K562 (cell line): ENCODE measurements at regions not wholly inside any gene's neighbourhood (a gene's known extent, or its start where the extent isn't known, plus 50 kb on each side); places are given as distances from the start of the nearest gene placed in this dataset.

Source experiments
- ATAC-seq: fragments of 200-7000 bp; cut with Tn5 transposase; 3 replicates; pipeline ENCODE4 v1.9.1; 2020; ENCODE audit warnings: moderate library complexity
- BruUV-seq: library from RNA; stranded (reverse); fragments of 400-500 nt; replicated peaks from 2 replicates; lab custom pipeline; 2021; lab: Mats Ljungman, UMichigan
- CTCF ChIA-PET: fragments of 300-600 bp; formaldehyde crosslinking; extraction: SDS; loops from one replicate; lab custom pipeline; 2021; ENCODE audit warnings: low intra/inter-chr PET ratio; lab: Yijun Ruan, JAX
- POLR2A ChIA-PET: fragments of 300-600, 350-650 bp; sonication (Branson Sonifier 250); formaldehyde crosslinking; extraction: SDS; loops from one replicate; lab custom pipeline; 2021; ENCODE audit warnings: antibody characterized with exemption, inconsistent platforms; lab: Yijun Ruan, JAX
- DNase-seq, 4 experiments: peaks; one replicate each; pipeline versions ENCODE4 v3.0.0 to v3.0.0-alpha.2; 2011 to 2018; ENCODE audit warnings: low spot score in 3 of 4, mixed read lengths in 3 of 4; ENCODE audit errors: extremely low read depth in 1 of 4
- FAIRE-seq: peaks from 2 replicates; lab custom pipeline; 2011; peaks lifted over from hg19 to GRCh38; lab: Jason Lieb, UNC
- H2AFZ ChIP-seq: 2 replicates; pipeline ENCODE4 v1.6.0; 2011; ENCODE audit warnings: low read depth, low read length, control low read depth, inconsistent platforms
- H3K27ac ChIP-seq: fragments of 200-600 bp; 3 replicates; pipeline ENCODE4 v1.8.0; 2011; ENCODE audit warnings: low read depth, mild to moderate bottlenecking, control low read depth, inconsistent platforms, low read length, moderate library complexity, mixed read lengths; ENCODE audit errors: extremely low read depth
- H3K27me3 ChIP-seq, 2 experiments: fragments of 300-600 bp in 1 of 2; 2 replicates in 1 of 2; 3 replicates in 1 of 2; pipeline versions ENCODE4 v1.6.0 to v1.8.0; 2011; ENCODE audit warnings: inconsistent platforms in 2 of 2, low read length in 2 of 2, mild to moderate bottlenecking in 1 of 2, mixed read lengths in 1 of 2, moderate library complexity in 1 of 2; ENCODE audit not compliant: control insufficient read depth in 2 of 2, insufficient read depth in 2 of 2
- H3K36me3 ChIP-seq: fragments of 300-600 bp; 3 replicates; pipeline ENCODE4 v1.8.0; 2011; ENCODE audit warnings: mild to moderate bottlenecking, low read length, inconsistent platforms; ENCODE audit not compliant: control insufficient read depth, insufficient read depth
- H3K4me1 ChIP-seq, 2 experiments: fragments of 200-600 bp in 1 of 2; replicated peaks in 1 of 2; 2 replicates in 1 of 2; 3 replicates in 1 of 2; pipeline versions ENCODE4 v1.5.1 to v1.8.0; 2011; ENCODE audit warnings: inconsistent platforms in 2 of 2, low read length in 2 of 2, mild to moderate bottlenecking in 1 of 2, mixed read lengths in 1 of 2, moderate library complexity in 1 of 2; ENCODE audit not compliant: control insufficient read depth in 2 of 2, insufficient read depth in 2 of 2
- H3K4me2 ChIP-seq: 2 replicates; pipeline ENCODE4 v1.6.1; 2011; ENCODE audit warnings: low read length, control low read depth, inconsistent platforms, mixed read lengths; ENCODE audit not compliant: insufficient read depth
- H3K4me3 ChIP-seq: fragments of 200-600 bp; sonication (generic), shearing (Covaris generic); 2 replicates; pipeline ENCODE4 v1.5.1; 2016; ENCODE audit warnings: control low read depth, inconsistent platforms
- H3K79me2 ChIP-seq: fragments of 200-600 bp; 3 replicates; pipeline ENCODE4 v1.8.0; 2011; ENCODE audit warnings: low read length, inconsistent platforms; ENCODE audit not compliant: control insufficient read depth, insufficient read depth
- H3K9ac ChIP-seq, 2 experiments: 2 replicates each; pipeline versions ENCODE4 v1.6.0 to v1.6.1; 2011; ENCODE audit warnings: low read depth in 2 of 2, low read length in 2 of 2, control low read depth in 1 of 2, inconsistent platforms in 1 of 2, mild to moderate bottlenecking in 1 of 2, mixed read lengths in 1 of 2; ENCODE audit not compliant: insufficient read depth in 1 of 2
- H3K9me1 ChIP-seq: one replicate; pipeline ENCODE4 v1.6.0; 2011; ENCODE audit warnings: inconsistent platforms, mild to moderate bottlenecking, low read length, moderate library complexity; ENCODE audit not compliant: control insufficient read depth, insufficient read depth
- H3K9me3 ChIP-seq: replicated peaks from 2 replicates; pipeline ENCODE4 v1.5.1; 2011; ENCODE audit warnings: low read depth, low read length, inconsistent platforms; ENCODE audit not compliant: control insufficient read depth, insufficient read depth
- H4K20me1 ChIP-seq: replicated peaks from 2 replicates; pipeline ENCODE4 v1.6.1; 2011; ENCODE audit warnings: low read length, inconsistent platforms, mixed read lengths; ENCODE audit not compliant: control insufficient read depth, insufficient read depth
- ASH1L ChIP-seq: fragments of 450-650 bp; IDR thresholded peaks from 2 replicates; pipeline ENCODE4 v1.6.1; 2018; ENCODE audit warnings: borderline replicate concordance, mild to moderate bottlenecking, low read depth; ENCODE audit not compliant: partially characterized antibody
- CHD1 ChIP-seq: fragments of 200-600 bp; sonication (generic); IDR thresholded peaks from one replicate; pipeline ENCODE4 v1.6.1; 2012; ENCODE audit warnings: mild to moderate bottlenecking, moderate library complexity, low read length, inconsistent platforms
- MAZ ChIP-seq, 2 experiments: fragments of 450-650 bp in 1 of 2; sonication (generic) in 1 of 2; formaldehyde crosslinking; IDR thresholded peaks in 1 of 2; conservative IDR thresholded peaks in 1 of 2; 2 replicates each; pipeline versions ENCODE4 v1.4.0 to v1.5.0; 2020; ENCODE audit warnings: mild to moderate bottlenecking in 1 of 2, missing genetic modification reagents in 1 of 2
- MYC ChIP-seq, 2 experiments: fragments of 250-450 bp in 1 of 2; sonication (Bioruptor Pico) in 1 of 2; IDR thresholded peaks; 2 replicates each; pipeline versions ENCODE4 v1.5.1 to v1.6.1; 2012 to 2021; ENCODE audit warnings: low read depth in 2 of 2, borderline replicate concordance in 1 of 2, improper control_type of control experiment in 1 of 2, low read length in 1 of 2, mild to moderate bottlenecking in 1 of 2, moderate library complexity in 1 of 2
- PHF20 ChIP-seq: fragments of 450-650 bp; IDR thresholded peaks from 2 replicates; pipeline ENCODE4 v1.6.1; 2018; ENCODE audit not compliant: partially characterized antibody
- SMARCC2 ChIP-seq: fragments of 450-650 bp; IDR thresholded peaks from 2 replicates; pipeline ENCODE4 v1.6.1; 2017; ENCODE audit warnings: antibody characterized with exemption, moderate library complexity, mild to moderate bottlenecking, low read depth
- STAT5B ChIP-seq: fragments of 250-450 bp; sonication (Bioruptor Pico); IDR thresholded peaks from 2 replicates; pipeline ENCODE4 v1.8.0; 2021; ENCODE audit warnings: mild to moderate bottlenecking, inconsistent platforms
- WGBS: fragments of 100-300 bp; shearing (Covaris generic); methylation state at CpG from one replicate; pipeline ENCODE4 v1.1.6; 2016; ENCODE audit warnings: low coverage, mixed read lengths; ENCODE audit not compliant: insufficient coverage; ENCODE audit errors: missing lambda C conversion rate; 5-methylcytosine and 5-hydroxymethylcytosine counted together
- in situ Hi-C: fragments of 300-500 bp; cut with MboI; formaldehyde crosslinking; loops from 4 replicates; pipeline ENCODE4 v1.15.0; 2018; ENCODE audit warnings: inconsistent platforms, mixed read lengths
- intact Hi-C: fragments of 100-400 bp; cut with micrococcal nuclease; formaldehyde crosslinking; loops from 2 replicates; pipeline ENCODE4 v1.14.2; 2022
- TF ChIP-seq, protein P1 (sequence below), 2 experiments: fragments of 250-450 bp in 1 of 2; fragments of 450-650 bp in 1 of 2; sonication (Bioruptor Pico) in 1 of 2; IDR thresholded peaks; 2 replicates each; pipeline versions ENCODE4 v1.6.1 to v1.8.0; 2016 to 2021; ENCODE audit warnings: mild to moderate bottlenecking in 2 of 2, moderate library complexity in 2 of 2, missing compliant biosample characterization in 1 of 2, missing genetic modification characterization in 1 of 2
- TF ChIP-seq, protein P2 (sequence below): sonication (generic); formaldehyde crosslinking; IDR thresholded peaks from 2 replicates; pipeline ENCODE4 v1.8.0; 2023; ENCODE audit warnings: mild to moderate bottlenecking, missing genetic modification reagents
- TF ChIP-seq, protein P3 (sequence below), 2 experiments: fragments of 450-650 bp; IDR thresholded peaks; 2 replicates each; pipeline ENCODE4 v1.6.1; 2016
- TF ChIP-seq, protein P4 (sequence below): sonication (generic); formaldehyde crosslinking; IDR thresholded peaks from 2 replicates; pipeline ENCODE4 v1.8.1; 2023; ENCODE audit warnings: mild to moderate bottlenecking, missing genetic modification reagents

DNA sequence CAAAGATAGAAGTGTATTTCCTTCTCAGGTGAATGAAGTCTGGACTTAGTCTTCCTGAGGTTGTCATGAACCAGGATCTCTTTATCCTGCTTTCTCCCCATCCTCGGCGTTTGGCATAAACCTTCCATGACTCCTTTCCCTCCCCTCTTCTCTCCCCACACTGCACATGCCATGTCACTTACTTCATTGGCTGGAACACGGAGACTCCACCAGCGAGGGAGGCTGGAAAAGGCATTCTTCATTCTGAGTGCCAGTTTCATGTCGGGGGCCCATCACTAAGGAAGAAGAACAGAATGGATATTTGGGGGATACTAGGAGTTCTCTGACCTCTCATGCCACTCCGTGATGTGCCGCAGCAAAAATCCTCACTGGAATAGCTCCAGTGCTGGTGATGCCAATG, 105.6 kb downstream of the VCPKMT start:
- intact Hi-C loops (no loop called here), in situ Hi-C loops (no loop called here)
- no peak overlapping the region for H2AFZ ChIP-seq
- WGBS: 54% methylated on average over 4 of the region's 7 CpGs
- H4K20me1 ChIP-seq: no peaks in the 10 kb centered on the region
- H3K27me3 ChIP-seq: no peaks in the 10 kb centered on the region
- no peaks in the 10 kb centered on the region for H3K79me2 ChIP-seq
- ATAC-seq: no peak
- no peak overlapping the region for H3K9ac ChIP-seq
- no peak for DNase-seq
- ChIA-PET CTCF (no interaction called here), POLR2A (no interaction called here)
- H3K9me1 ChIP-seq: no peaks in the 10 kb centered on the region
- FAIRE-seq: no peak
- H3K27ac ChIP-seq: no peak overlapping the region
- H3K4me1 ChIP-seq: peaks cover 2 to 7% of the 10 kb centered on the region in 2 experiments; a peak in 3 of 5 replicates
- H3K4me2 ChIP-seq: no peak overlapping the region
- H3K4me3 ChIP-seq: no peak overlapping the region
- no peaks in the 10 kb centered on the region for H3K9me3 ChIP-seq
- no peaks in the 10 kb centered on the region for H3K36me3 ChIP-seq
- TF ChIP-seq, protein P1, sequence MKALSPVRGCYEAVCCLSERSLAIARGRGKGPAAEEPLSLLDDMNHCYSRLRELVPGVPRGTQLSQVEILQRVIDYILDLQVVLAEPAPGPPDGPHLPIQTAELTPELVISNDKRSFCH (CRISPR knock-in tag; IDR thresholded peaks at IDR 0.05): no peak
- TF ChIP-seq, protein P1 (tag; IDR thresholded peaks at IDR 0.05): no peak
- TF ChIP-seq SMARCC2 (no peak), MAZ (CRISPR knock-in tag; conservative IDR thresholded peaks at IDR 0.05 in 1 of 2, IDR thresholded peaks at IDR 0.05 in 1 of 2) (no peak), ASH1L (no peak), PHF20 (no peak), CHD1 (no peak), MYC (IDR thresholded peaks at IDR 0.05; ENCODE audit: low read depth, low read length) (no peak), MYC (CRISPR knock-in tag; IDR thresholded peaks at IDR 0.05; ENCODE audit: borderline replicate concordance, low read depth) (no peak), STAT5B (no peak)
- TF ChIP-seq, protein P2, sequence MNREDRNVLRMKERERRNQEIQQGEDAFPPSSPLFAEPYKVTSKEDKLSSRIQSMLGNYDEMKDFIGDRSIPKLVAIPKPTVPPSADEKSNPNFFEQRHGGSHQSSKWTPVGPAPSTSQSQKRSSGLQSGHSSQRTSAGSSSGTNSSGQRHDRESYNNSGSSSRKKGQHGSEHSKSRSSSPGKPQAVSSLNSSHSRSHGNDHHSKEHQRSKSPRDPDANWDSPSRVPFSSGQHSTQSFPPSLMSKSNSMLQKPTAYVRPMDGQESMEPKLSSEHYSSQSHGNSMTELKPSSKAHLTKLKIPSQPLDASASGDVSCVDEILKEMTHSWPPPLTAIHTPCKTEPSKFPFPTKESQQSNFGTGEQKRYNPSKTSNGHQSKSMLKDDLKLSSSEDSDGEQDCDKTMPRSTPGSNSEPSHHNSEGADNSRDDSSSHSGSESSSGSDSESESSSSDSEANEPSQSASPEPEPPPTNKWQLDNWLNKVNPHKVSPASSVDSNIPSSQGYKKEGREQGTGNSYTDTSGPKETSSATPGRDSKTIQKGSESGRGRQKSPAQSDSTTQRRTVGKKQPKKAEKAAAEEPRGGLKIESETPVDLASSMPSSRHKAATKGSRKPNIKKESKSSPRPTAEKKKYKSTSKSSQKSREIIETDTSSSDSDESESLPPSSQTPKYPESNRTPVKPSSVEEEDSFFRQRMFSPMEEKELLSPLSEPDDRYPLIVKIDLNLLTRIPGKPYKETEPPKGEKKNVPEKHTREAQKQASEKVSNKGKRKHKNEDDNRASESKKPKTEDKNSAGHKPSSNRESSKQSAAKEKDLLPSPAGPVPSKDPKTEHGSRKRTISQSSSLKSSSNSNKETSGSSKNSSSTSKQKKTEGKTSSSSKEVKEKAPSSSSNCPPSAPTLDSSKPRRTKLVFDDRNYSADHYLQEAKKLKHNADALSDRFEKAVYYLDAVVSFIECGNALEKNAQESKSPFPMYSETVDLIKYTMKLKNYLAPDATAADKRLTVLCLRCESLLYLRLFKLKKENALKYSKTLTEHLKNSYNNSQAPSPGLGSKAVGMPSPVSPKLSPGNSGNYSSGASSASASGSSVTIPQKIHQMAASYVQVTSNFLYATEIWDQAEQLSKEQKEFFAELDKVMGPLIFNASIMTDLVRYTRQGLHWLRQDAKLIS: no peak
- TF ChIP-seq, protein P3, sequence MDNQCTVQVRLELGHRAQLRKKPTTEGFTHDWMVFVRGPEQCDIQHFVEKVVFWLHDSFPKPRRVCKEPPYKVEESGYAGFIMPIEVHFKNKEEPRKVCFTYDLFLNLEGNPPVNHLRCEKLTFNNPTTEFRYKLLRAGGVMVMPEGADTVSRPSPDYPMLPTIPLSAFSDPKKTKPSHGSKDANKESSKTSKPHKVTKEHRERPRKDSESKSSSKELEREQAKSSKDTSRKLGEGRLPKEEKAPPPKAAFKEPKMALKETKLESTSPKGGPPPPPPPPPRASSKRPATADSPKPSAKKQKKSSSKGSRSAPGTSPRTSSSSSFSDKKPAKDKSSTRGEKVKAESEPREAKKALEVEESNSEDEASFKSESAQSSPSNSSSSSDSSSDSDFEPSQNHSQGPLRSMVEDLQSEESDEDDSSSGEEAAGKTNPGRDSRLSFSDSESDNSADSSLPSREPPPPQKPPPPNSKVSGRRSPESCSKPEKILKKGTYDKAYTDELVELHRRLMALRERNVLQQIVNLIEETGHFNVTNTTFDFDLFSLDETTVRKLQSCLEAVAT (IDR thresholded peaks at IDR 0.05): no peak
- TF ChIP-seq, protein P4, sequence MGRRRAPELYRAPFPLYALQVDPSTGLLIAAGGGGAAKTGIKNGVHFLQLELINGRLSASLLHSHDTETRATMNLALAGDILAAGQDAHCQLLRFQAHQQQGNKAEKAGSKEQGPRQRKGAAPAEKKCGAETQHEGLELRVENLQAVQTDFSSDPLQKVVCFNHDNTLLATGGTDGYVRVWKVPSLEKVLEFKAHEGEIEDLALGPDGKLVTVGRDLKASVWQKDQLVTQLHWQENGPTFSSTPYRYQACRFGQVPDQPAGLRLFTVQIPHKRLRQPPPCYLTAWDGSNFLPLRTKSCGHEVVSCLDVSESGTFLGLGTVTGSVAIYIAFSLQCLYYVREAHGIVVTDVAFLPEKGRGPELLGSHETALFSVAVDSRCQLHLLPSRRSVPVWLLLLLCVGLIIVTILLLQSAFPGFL: no peak
- BruUV-seq: no TSS peak
